Inflammatory macrophage treated with lipopolysaccharide for 1 hour (primary cell): ENCODE measurements at regions not wholly inside any gene's neighbourhood (a gene's known extent, or its start where the extent isn't known, plus 50 kb on each side); places are given as distances from the start of the nearest gene placed in this dataset.
"Not testable (repeated sequence)": the region's sequence is repeated elsewhere in the genome, so short reads cannot be mapped to it uniquely, and the experiment has no call there.

ENCODE experiments used
- DNase-seq, 2 donors: peaks; one replicate each; pipeline ENCODE4 v3.0.0-alpha.2; 2020 to 2022

DNA sequence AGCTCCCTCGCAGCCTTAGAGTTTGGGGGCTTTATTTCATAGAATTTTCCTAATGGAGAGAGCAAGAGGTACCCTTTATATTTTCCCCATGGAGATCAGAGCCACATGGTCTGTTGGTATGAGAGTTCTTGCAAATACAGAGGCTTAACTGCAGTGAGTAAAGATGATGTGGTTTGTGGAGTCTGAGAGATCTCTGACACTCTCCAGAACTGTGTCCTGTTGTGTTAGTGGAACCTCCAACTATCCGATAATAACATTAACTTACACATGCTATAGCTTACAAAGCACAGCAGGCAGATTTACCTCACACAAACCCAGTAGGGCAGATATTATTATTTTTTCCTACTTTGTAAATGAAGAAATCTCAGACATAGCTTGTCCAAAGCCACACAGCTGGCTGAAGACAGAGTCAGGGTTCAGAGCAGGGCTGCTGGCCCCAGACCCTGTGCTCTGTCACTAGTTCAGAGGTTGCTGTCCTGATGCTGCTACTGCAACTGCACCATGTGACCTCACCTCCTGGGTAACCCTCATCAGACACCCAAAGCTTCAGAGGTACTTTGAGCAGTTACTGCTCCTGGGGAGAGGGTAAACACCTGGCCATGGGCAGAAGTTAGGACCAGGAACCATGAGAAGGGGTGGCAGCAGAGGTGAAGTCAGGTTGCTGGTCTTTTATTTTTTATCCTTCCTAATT, 384.8 kb upstream of the PROX1 start:
- DNase-seq, result no peak

DNA sequence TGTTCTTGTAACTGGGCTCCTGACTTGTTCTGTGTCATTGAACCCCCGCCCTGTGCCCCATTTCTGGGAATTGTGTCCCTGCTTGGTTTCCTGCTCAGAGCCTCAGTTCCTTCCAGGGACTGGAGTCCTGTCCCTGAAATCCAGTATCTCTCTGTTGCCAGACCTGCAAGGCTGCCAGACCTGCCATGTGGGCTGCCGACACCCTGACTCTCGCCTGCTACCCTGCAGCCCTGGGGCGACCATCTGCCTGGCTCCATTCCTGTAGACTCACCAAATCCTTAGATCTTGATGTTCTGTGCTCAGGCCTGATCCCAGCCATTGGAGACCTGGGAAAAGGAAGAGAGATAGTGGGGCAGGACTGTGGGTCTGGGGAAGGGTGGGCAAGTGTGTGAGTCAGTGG, 383.3 kb upstream of the PROX1 start:
- DNase-seq, result no peak

DNA sequence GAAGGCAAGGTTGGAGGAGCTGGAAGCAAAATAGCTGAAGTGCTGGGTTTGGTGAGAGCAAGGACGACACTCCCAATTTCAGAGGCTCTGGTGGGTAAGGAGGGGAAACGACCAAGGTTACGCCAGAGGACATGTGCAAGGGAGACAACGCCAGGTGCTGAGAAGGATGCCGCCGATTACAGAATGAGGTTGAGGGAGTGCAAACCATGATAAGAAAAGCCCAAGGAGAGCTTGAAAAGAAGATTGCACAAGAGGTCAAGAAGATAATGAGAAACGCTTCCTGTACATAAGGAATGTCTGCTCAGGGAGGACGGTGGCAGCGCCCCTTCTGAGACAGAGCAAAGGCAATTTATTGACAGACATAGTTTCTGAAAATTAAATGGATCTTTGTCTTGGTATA, 382.0 kb upstream of the PROX1 start:
- no peak for DNase-seq

DNA sequence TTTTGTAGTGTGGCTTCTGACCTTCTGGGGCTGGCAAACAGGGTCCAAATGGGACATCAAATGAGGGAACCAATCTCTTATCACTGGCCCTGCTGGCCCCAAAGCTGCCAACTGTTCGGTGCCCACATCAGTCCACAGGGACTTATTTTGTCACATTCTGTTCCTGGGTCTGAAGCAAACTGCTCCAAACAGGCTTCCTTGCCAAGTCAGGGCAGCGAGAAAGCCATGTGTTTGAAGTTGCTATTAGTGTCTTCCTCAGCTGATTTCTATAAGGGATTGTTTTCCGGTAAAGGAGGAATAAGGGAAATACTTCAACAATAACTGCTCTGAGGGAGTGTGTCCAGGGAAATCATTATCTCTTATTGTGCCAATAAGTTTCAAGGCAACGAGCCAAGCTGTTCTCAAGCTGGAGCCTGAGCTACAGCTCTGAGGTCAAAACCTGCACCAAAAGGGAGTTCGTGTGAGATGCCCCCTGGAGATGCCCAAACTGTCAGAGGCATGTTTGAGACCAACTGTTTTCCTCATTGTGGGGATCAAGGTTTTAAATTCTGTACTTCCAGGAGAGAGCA, 381.4 kb upstream of the PROX1 start:
- no peak for DNase-seq

DNA sequence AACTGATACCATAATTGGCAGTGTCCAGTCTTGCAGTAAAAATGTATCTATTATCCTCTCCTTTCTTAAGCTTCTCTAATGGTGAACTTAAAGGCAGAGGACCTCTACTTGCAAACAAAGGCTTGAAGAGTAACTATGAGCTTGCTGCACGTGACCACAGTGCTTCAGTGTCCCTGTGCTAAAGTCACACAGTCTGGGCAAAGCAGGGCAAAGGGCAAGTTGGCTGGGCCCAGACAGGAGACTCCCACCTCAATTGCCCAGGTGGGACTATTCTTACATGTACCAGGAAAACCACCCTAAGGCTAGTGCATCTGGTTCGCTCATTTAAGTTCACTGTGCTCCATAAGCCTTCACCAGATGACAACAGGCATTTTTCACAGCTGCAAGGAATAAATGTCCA, 374.2 kb upstream of the PROX1 start:
- no peak for DNase-seq

DNA sequence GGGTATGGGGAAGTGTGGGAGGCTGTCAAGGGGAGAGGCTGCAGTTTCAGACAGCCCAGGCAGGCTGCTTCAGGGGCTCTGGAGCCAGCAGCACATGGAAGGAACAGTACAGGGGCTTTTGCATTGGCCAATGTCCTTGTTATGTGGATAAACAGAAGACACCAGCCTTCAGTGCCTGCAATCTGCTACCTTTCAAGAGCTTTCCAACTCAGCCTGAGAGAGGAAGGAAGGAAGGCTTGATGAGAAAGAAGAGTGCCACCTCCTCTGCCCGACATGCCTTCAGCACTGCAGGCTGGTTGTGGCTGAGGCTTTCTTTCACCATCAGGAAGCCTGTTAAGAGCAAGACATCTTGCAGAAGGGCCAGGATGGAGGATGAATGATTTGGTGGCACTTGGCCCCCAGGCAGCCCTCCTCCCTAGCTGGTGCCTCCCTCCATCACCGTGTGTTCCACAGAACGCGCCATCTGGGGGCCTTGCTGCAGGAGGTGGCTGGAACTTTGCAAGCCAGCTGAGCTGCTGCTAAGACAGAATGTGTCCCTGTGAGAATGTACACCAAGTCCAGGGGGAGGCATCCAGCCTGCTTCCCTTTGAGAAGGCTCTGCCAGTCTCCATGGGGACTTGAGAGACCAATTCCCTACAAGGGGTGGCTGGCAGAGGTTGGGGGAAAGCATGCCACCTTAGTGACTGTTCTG, 372.4 kb upstream of the PROX1 start:
- no peak for DNase-seq

DNA sequence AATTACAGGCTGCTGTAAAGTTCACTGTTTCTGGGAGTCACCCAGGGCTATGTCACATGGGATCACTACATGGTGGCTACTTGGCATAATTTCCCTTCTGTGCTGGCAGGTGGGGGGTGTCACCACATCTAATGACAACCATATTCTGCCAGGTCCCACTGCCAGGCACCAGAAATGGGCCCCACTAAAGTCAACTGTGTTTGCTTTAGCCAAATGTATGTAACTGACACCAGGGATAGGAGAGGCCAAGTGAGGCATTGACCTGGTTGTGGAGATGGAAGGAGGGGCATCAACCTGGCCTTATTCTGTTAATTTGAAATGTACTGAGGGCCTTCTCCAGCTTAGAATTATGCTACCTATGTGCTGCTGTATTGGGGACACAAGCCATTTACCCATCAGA, 370.6 kb upstream of the PROX1 start:
- no peak for DNase-seq

DNA sequence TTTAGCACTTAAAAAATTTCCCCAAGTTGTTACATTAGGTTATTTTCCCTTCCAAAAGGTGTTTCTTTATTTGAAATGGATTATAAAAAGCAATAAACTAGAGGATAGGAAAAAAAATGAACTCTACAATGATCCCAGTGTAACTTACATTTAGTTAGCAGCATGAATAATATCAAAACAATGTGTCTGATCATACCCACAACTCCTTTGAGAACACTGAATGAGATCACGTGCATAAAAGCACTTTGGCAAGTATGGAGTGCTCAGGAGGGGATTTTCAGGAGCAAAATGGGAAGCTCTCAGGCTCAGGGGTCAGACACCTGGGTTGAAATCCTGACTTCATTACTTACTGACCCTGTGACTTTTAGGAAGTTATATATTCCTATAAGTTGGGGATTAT, 369.7 kb upstream of the PROX1 start:
- no peak for DNase-seq

DNA sequence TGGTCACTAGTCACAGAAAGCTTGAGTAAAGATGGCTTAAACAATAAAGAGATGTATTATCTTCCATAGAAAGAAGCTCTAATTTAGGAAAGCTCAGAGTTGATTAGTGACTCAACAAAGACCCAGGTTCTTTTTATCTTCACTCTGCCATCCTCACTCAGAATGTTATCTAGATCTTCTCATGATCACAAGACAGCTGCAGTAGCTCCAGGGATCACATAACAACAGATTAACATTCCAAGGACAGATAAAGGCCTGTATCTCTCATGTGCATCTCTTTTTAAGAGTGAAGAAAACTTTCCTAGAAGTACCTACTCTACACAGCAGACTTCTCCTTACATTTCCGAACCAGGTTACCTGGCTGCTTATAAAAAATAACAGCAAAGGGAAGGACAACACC, 368.7 kb upstream of the PROX1 start:
- DNase-seq, result no peak

DNA sequence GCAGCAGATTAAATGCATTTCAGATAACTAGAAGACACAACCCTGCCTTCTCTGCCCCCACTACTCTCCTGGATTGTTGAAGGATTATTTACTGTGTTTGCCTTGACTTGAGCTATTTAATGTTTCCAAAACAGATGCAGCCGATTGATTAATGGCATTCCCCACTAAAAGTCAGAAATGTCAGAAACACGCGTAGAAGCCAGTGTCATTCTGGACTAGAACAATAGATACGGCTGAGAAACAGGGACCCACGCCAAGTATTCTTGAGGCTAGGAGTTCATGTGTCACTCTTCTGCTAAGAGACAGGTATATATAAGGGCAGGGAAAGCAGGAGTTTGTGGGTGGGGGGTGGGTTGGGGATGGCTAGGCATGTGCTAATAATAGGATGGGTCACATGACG, 366.7 kb upstream of the PROX1 start:
- DNase-seq, result no peak

DNA sequence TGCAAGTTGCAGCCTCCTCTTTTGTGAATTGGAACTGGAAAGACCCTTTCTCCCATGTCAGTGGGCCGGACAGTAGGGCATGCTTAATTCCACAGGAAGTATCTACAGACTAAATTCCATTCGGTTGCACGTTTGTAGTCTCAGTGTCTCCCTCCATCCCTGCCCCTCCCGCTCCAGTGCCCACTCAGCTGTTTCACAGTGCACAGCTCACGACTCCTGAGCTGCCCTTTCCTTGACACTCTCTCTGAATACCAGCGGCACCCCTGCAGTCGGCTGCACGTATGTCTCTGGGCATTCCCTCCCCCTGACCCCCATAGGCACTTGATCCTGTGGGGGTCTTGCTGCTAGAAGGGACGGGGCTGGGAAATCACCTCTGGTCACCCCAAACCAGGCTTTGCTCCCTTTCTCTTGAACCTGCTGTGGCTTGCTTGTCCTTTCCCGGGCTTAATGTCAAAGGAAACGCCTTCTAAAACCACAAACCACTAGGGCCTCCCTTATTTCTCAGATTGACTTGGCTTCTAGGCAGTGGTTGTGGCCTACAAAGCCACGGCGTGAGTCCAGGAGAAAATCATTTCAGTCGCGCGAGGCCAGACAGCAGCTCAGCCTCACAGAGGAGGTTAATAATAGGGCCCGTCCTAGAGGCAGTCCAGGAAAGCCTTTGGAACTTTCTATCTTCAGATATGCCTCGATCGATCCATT, 365.3 kb upstream of the PROX1 start:
- DNase-seq, result no peak

DNA sequence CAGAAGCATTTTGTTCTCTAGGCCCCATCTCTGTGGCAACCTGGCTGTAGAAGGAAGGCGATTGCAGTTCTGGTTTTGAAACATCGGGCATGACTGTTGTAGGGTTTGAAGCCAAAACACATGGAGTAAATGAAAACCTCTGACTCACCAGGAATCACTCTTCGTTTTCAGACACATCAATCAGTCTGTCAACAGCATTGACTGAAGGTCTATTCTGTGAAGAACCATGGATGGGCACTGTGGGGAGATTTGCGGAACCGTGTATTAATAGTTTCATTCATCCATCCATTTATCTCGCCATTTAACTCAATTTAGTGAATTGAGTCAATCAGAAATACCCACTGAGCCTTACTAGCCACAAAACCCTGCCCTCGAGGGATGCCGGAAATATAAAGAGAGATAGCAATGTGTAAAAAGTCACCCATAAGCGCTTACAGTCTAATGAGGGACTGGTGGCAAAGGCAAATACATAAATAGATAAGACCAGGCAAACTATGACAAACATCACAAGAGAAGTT, 364.6 kb upstream of the PROX1 start:
- no peak for DNase-seq

DNA sequence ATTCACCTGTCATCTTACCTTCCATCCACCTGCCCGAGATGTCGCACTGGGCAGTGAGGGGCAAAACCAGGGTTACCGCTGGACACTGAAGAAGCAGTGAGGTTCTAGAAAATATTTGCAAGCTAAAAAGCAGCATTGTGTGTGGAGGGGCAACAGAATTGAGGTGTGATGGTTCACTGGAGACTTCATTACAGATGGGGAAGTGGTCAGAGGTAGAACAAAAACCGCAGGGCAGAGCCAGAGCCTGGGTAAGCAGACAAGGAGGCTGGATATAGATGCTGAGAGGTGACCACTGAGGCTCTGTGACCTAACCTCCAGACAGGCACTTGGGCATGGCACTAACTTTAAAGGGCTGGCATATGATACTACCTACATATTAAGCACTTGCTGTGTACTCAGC, 363.9 kb upstream of the PROX1 start:
- no peak for DNase-seq

DNA sequence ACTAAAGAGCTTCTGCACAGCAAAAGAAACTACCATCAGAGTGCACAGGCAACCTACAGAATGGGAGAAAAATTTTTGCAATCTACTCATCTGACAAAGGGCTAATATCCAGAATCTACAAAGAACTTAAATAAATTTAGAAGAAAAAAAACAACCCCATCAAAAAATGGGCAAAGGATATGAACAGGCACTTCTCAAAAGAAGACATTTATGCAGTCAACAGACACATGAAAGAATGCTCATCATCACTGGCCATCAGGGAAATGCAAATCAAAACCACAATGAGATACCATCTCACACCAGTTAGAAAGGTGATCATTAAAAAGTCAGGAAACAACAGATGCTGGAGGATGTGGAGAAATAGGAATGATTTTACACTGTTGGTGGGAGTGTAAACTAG, 351.0 kb upstream of the PROX1 start:
- not testable (repeated sequence) for DNase-seq

DNA sequence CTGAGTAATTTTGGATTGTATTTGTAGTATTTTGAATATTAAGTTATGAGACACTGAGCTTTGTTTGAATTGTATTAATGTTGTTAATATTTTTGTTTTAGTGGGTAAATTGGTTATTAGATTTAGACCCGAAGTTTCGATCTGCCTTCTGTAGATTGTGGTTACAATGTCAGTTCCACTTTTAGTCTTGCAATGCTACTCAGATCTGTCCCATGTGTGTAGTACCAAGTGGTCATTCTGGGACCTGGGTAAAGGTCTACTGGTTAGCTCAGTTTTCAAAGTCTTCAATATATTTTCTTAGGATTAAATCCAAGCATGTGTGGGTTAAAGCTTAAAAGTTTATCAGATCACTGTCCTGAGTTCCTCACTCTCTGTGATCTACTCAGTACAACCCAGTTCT, 346.5 kb upstream of the PROX1 start:
- no peak for DNase-seq

DNA sequence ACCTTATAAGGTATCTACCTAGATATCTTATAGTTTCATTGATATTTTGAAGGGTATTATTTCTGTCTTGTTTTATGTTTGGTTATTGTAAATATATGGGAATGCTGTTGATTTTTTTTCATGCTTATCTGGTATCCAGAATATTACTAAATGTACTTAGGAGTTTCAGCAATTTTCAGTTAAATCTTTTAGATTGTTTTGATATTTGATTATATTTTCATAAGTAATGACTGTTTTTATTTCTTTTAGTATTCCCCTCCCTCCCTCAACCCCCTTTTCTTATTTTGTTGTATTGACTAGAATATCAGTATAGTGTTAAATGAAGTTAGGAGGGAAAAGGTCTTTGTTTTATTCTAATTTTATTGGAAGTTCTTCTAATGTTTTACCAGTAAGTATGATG, 344.4 kb upstream of the PROX1 start:
- no peak for DNase-seq

DNA sequence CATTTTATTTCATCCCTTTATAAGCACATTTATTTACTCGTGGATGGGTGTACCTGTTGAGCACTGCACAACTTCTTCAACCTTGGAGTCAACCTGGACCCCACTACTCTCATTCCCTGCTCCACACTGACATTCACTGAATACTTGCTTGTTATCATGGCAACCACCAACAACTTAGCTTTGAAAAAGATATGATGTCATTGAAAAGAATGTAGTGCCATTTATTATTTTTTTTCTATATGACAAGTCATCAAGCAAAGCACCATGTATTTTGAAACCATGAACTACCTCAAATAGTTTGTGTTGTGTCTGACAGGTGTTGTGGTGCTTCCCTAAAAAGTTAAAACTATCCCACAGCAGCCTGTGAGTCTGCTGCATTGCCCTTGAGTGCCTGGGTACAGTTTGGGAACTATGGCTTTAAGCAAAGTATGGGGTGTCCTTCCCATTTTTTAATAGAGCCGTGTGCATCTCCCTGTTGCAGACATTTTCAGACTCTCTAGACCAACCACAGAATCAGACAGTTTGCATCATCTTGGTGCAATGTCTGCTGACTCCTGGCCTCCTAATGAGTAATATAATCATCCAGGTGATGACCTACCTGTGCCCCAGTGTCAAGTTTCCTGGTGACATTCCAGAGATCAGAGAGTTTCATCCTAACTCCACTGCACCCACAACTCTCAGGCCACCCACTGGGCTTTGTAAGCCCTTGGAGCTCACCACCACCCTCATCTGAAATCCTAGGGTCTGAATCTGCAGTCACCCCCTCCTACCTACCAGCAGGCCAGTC, 339.7 kb upstream of the PROX1 start:
- no peak for DNase-seq

DNA sequence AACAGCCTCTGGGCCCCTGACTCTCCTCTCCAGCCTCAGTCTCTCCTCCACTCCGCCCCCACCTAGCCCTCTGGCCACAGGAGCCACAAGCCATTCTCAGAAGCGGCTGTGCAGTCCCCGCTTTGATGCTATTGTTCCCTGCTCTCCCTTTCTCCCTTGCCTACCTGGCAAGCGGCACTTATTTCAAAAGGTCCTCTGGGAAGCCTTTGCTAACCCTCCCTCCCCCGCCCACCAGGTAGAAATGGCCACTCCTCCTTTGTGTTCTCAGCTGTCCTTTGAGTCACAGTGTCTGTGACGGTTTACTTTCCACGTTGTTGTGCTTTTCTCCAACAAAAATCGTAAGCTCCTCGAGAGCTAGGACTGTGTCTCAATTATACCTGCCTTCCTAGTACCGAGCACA, 338.4 kb upstream of the PROX1 start:
- DNase-seq, result no peak

DNA sequence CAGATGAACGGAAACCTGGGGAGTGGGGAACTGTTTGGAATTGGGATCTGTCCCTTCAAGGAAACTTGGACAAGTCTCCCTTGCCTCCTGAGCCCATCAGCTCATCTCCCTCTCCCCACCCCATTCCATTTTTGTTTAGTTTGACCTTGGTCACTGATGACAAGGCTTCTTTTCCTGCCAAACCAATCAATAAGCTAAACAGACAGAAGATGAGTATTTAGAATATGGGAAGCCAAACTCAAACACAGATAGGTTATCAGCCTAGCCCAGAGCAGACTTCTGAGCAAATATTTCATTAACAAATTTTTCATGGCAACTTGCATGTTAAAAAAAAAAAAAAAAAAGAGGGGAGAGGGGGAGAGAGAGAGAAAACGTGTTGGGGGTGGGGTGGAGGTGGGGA, 337.2 kb upstream of the PROX1 start:
- no peak for DNase-seq

DNA sequence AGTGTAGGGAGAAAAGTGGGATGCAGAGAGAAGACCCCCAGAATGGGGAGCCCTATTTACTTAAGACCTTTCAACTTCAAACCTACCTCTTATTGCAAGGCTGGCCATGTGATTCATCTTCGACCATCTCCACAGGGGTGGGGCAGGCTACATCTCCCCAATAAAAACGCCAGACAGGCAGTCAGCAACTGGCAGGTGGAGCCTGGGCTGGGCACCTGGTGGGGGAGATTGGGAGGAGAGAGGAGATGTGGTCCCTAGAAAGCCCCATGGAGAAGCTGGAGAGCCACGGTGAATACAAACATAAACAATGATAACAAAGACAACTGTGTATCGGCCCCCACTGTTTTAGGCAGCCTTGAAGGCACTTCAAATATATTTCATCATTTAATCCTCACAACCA, 336.7 kb upstream of the PROX1 start:
- no peak for DNase-seq

DNA sequence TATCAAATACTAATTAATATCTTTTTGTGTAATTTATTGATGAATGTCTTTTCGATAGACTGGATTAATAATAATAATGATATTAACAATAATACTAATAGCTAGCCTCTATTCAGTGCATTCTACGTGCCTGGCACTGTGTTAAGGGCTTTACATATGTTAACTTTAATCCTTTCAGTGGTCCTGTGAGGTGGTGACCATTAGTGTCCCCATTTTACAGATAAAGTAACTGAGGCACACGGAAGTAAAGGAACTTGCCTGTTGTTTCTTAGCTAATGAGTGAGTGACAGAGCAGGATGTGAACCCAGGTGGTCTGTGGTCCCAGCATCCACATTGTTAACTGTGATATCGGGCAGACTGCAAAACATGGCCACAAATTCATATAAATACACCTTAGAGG, 335.7 kb upstream of the PROX1 start:
- no peak for DNase-seq

DNA sequence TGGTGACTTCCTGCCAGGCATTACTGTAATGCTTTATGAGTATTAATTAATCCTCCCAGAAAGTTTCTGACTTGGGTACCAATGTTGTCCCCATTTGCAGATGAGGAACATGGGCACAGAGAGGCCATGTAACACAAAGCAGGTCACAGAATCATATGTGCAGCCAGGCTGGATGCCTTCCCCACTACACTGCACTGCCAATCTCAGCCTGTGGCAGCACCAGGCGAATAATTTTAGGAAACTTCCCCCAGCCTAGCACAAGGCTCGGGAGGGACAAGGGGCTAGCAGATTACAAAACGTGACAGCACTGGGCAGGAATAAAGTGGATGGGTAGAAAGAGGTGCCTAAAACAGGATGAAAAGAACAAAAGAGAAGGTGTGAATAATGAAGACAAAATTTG, 331.7 kb upstream of the PROX1 start:
- DNase-seq, result no peak

DNA sequence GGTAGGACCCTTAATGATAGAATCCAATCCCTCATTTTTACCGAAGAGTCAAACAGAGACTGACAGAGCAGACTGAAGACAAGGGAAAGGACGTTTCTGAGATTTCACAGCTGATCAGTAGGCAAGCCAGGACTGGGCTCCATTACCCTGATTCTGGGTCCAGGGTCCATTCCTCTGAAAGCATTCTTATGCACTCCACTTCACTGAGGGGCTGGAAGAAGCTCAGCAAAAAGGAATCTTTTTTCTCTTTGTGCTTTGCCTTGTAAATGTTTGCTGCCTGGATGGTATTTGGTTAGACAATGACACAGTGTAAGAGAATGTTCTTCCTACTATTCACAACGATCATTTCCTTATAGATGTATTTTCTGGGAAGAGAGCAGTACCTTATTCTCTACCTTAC, 331.3 kb upstream of the PROX1 start:
- DNase-seq, result no peak
